ENCODE measurements at regions not wholly inside any gene's neighbourhood (a gene's known extent, or its start where the extent isn't known, plus 50 kb on each side); places are given as distances from the start of the nearest gene placed in this dataset.
A peak's percentile ranks its signal among the peaks of the same experiment; 100 is the strongest.

DNA sequence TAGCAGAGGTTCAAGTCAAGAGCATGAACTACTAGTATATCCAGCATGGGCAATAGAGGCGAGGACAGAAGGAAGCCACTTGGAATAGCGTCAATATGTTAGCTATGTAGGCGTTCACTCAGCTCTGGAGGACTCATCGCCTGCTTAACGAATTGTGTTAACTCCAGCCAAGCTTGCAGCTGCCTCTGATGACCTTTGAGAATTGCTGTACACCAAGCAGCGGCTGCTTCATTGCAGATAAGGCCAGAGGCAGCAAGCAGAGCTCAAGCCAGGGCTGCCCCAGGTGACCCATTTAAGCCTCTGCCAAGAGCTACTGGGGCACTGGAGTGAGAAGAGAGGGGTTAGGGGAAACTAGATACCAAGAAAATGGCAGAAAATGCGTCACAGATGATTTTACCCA is 160.2 kb upstream of the IGFBP7 start:
- no peaks in the 10 kb centered on the region for H3K36me3 ChIP-seq
- peaks cover 0 to 3% (median 0%) of the 10 kb centered on the region in 9 donors for H3K27me3 ChIP-seq
- H3K4me3 ChIP-seq = no peak overlapping the region
- intact Hi-C loops (cut with DNase I) = loop anchor here in 2 of 10 donors (1.0 to 10.0 kb wide), 2 partner anchors 59 to 106 kb away; no protein-coding TSS in a partner anchor
- ATAC-seq = peak; percentile 96 to 99 (median 97)
- H3K27ac ChIP-seq = peak overlapping the region in 3 of 12 donors; percentile 1 to 45 (median 14)
- 5 to 15% (median 13%) methylated on average over 7 of the region's 7 CpGs for WGBS, 4 donors
- peak; percentile 67 to 88 (median 71) for DNase-seq
- H3K4me1 ChIP-seq = peaks cover 0 to 21% (median 6%) of the 10 kb centered on the region in 12 donors
- peaks cover 0 to 4% (median 0%) of the 10 kb centered on the region in 12 donors for H3K9me3 ChIP-seq
- TF ChIP-seq POLR2A (IDR thresholded peaks at IDR 0.05) = no peak
- TF ChIP-seq, protein P1, sequence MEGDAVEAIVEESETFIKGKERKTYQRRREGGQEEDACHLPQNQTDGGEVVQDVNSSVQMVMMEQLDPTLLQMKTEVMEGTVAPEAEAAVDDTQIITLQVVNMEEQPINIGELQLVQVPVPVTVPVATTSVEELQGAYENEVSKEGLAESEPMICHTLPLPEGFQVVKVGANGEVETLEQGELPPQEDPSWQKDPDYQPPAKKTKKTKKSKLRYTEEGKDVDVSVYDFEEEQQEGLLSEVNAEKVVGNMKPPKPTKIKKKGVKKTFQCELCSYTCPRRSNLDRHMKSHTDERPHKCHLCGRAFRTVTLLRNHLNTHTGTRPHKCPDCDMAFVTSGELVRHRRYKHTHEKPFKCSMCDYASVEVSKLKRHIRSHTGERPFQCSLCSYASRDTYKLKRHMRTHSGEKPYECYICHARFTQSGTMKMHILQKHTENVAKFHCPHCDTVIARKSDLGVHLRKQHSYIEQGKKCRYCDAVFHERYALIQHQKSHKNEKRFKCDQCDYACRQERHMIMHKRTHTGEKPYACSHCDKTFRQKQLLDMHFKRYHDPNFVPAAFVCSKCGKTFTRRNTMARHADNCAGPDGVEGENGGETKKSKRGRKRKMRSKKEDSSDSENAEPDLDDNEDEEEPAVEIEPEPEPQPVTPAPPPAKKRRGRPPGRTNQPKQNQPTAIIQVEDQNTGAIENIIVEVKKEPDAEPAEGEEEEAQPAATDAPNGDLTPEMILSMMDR (IDR thresholded peaks at IDR 0.05) = no peak

DNA sequence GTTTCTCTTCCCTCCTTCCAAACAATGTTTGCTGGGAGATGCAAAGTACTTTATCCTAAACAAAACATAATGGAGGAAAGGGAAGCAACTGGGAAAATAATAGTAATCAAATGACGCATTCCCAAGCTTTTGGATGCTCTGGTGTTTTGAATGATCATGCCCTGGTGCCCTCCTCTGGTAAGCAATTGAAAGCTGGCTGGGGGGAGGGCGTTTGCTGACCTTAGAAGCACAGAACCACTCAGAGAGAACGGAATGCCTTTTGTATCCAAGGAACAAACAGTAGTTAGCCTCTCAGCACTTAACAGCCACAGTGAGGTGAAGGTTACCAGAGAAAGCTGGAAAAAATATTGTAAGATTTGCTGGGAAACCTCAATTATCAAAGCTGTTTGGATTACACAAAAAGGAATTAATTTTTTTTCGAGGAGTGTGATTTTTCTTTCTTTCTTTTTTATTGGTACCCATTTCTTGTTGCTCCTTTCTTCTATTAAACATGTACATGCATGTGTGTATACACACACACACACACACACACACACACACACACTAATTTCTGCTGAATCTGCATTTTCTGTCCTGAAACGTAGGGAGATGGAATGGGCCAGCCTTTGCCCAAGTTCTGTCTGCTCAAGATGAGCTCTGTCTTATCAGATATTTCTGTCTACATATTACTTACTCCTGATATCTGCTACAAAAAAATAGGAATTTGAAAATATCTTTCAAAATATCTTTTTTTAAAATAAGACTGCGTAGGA is 155.8 kb upstream of the IGFBP7 start:
- DNase-seq (peak in 2 of 5 donors; percentile 41 to 48), ATAC-seq (peak; percentile 66 to 81 (median 72))
- Histone ChIP-seq H3K27me3 (no peaks in the 10 kb centered on the region), H3K36me3 (no peaks in the 10 kb centered on the region), H3K4me3 (no peak overlapping the region), H3K4me1 (peaks cover 0 to 19% (median 6%) of the 10 kb centered on the region in 12 donors), H3K9me3 (peaks cover 0 to 14% (median 1%) of the 10 kb centered on the region in 12 donors), H3K27ac (no peak overlapping the region)
- TF ChIP-seq, protein P1 (IDR thresholded peaks at IDR 0.05) = peak in 3 of 12 donors; percentile 10 to 21 (median 15)
- no peak for TF ChIP-seq POLR2A (IDR thresholded peaks at IDR 0.05)
- intact Hi-C loops (cut with DNase I) = loop anchor here in 2 of 10 donors (2.0 to 10.0 kb wide), 2 partner anchors 97 to 101 kb away; no protein-coding TSS in a partner anchor
- 46 to 50% (median 47%) methylated on average over 6 of the region's 6 CpGs for WGBS, 4 donors

DNA sequence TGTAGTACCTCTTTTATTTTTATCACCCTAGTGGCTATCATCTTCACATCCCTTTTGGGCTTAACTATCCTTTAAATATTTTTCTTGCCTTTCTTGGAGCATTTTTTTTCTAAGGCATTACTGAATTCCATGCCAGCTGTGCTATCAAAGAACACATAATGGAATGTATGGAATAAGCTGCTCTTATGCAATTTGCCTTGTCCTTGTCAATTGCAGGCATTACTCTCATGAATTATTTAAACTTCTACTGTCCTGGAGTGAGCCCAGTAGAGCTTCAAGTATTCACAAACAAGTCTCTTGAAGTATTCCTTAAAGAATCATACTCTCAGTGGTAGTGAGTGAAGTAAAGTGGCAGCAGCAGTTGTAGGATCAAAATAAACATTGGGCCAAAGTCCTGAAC is 144.6 kb upstream of the IGFBP7 start:
- ATAC-seq = no peak

DNA sequence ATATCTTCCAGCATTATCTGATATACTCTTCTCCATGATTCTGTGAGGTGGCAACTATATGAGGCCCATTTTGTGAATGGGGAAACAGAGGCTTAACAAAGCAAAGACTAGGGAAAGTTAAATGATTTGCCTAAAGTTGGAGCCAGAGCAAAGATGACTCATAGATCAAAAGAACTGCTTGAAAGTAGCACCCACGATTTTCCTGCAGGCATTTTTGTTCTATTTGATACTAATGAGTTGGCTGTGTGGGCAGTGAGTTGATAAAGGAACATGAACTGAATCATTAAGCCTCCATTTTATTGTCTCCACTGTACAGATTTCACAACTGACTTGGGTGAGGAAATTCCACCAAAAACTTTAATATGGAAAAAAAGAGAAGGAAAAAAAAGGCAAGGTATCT is 138.9 kb upstream of the IGFBP7 start:
- no peak for ATAC-seq
- Histone ChIP-seq H3K36me3 (no peaks in the 10 kb centered on the region), H3K4me1 (no peaks in the 10 kb centered on the region), H3K9me3 (no peaks in the 10 kb centered on the region), H3K27ac (no peak overlapping the region), H3K27me3 (no peaks in the 10 kb centered on the region), H3K4me3 (no peak overlapping the region)
- TF ChIP-seq POLR2A (IDR thresholded peaks at IDR 0.05) = no peak
- TF ChIP-seq, protein P1 (IDR thresholded peaks at IDR 0.05) = no peak
- no peak for DNase-seq
- intact Hi-C loops (cut with DNase I) = no loop called here
- 29 to 53% (median 39%) methylated on average over 1 of the region's 1 CpG for WGBS, 4 donors

More for the DNA sequence above, 144.6 kb upstream of the IGFBP7 start:
- H3K9me3 ChIP-seq = peaks cover 0 to 11% (median 0%) of the 10 kb centered on the region in 12 donors
- TF ChIP-seq, protein P1 (IDR thresholded peaks at IDR 0.05) = no peak
- TF ChIP-seq POLR2A (IDR thresholded peaks at IDR 0.05) = no peak
- no peaks in the 10 kb centered on the region for H3K36me3 ChIP-seq
- H3K27me3 ChIP-seq = no peaks in the 10 kb centered on the region
- intact Hi-C loops (cut with DNase I) = no loop called here
- H3K4me3 ChIP-seq = no peak overlapping the region
- no peak for DNase-seq
- no peak overlapping the region for H3K27ac ChIP-seq
- no peaks in the 10 kb centered on the region for H3K4me1 ChIP-seq

Measured in heart left ventricle (tissue), 16 donors.